Endothelial cell of umbilical vein (primary cell): ENCODE measurements at regions not wholly inside any gene's neighbourhood (a gene's known extent, or its start where the extent isn't known, plus 50 kb on each side); places are given as distances from the start of the nearest gene placed in this dataset.

Source experiments
- BruUV-seq: library from RNA; stranded (reverse); fragments of 400-500 nt; replicated peaks from 2 replicates; lab custom pipeline; 2021; lab: Mats Ljungman, UMichigan
- CTCF ChIA-PET: fragments of 300-600, 350-600 bp; sonication (Branson Sonifier 250); formaldehyde crosslinking; loops from one replicate; lab custom pipeline; 2021; ENCODE audit warnings: antibody characterized with exemption, inconsistent platforms; lab: Charles Lee
- POLR2A ChIA-PET: fragments of 300-600, 350-600 bp; sonication (Branson Sonifier 250); formaldehyde crosslinking; loops from one replicate; lab custom pipeline; 2021; ENCODE audit warnings: antibody characterized with exemption, inconsistent platforms; lab: Charles Lee
- DNase-seq: peaks from one replicate; pipeline ENCODE4 v3.0.0-alpha.2; 2011; ENCODE audit warnings: low read depth, low spot score
- FAIRE-seq: peaks from 2 replicates; lab custom pipeline; 2011; peaks lifted over from hg19 to GRCh38; lab: Jason Lieb, UNC
- H2AFZ ChIP-seq: 2 replicates; pipeline ENCODE4 v1.6.0; 2012; ENCODE audit warnings: low read depth, low read length, control low read depth, inconsistent platforms
- H3K27ac ChIP-seq: 2 replicates; pipeline ENCODE4 v1.5.1; 2011; ENCODE audit warnings: low read depth, mild to moderate bottlenecking, control low read depth, low read length, moderate library complexity; ENCODE audit not compliant: insufficient read depth
- H3K27me3 ChIP-seq, 2 experiments: 2 replicates each; pipeline versions ENCODE4 v1.6.0 to v1.6.1; 2011; ENCODE audit warnings: low read length in 2 of 2, mixed read lengths in 1 of 2; ENCODE audit not compliant: control insufficient read depth in 2 of 2, insufficient read depth in 2 of 2
- H3K36me3 ChIP-seq, 2 experiments: 2 replicates in 1 of 2; 3 replicates in 1 of 2; pipeline ENCODE4 v1.5.1; 2011; ENCODE audit warnings: low read length in 2 of 2, mild to moderate bottlenecking in 1 of 2, moderate library complexity in 1 of 2; ENCODE audit not compliant: control insufficient read depth in 2 of 2, insufficient read depth in 2 of 2; ENCODE audit errors: extremely low read depth in 1 of 2
- H3K4me1 ChIP-seq: 3 replicates; pipeline ENCODE4 v1.5.1; 2011; ENCODE audit warnings: mild to moderate bottlenecking, low read length; ENCODE audit not compliant: control insufficient read depth, insufficient read depth; ENCODE audit errors: extremely low read depth
- H3K4me2 ChIP-seq: 2 replicates; pipeline ENCODE4 v1.6.1; 2011; ENCODE audit warnings: low read length, control low read depth, mixed read lengths; ENCODE audit not compliant: insufficient read depth
- H3K4me3 ChIP-seq, 3 experiments: fragments of 200-600 bp in 1 of 3; sonication (generic), shearing (Covaris generic) in 1 of 3; replicated peaks in 1 of 3; 2 replicates each; pipeline ENCODE4 v1.5.1; 2011 to 2016; ENCODE audit warnings: control low read depth in 3 of 3, low read length in 3 of 3, mild to moderate bottlenecking in 2 of 3, inconsistent platforms in 1 of 3, low read depth in 1 of 3, moderate library complexity in 1 of 3; ENCODE audit not compliant: insufficient read depth in 1 of 3
- H3K79me2 ChIP-seq: 2 replicates; pipeline ENCODE4 v1.6.0; 2012; ENCODE audit warnings: low read length, inconsistent platforms; ENCODE audit not compliant: control insufficient read depth, insufficient read depth
- H3K9ac ChIP-seq: replicated peaks from 2 replicates; pipeline ENCODE3; 2011; ENCODE audit warnings: low read length, control low read depth; ENCODE audit not compliant: insufficient read depth; ENCODE audit errors: extremely low read depth
- H3K9me1 ChIP-seq: replicated peaks from 3 replicates; pipeline ENCODE4 v1.6.0; 2011; ENCODE audit warnings: mild to moderate bottlenecking, low read length; ENCODE audit not compliant: control insufficient read depth, insufficient read depth; ENCODE audit errors: extremely low read depth
- H3K9me3 ChIP-seq: replicated peaks from 2 replicates; pipeline ENCODE4 v1.5.1; 2012; ENCODE audit warnings: low read length, inconsistent platforms; ENCODE audit not compliant: control insufficient read depth, insufficient read depth
- H4K20me1 ChIP-seq: replicated peaks from 2 replicates; pipeline ENCODE3; 2011; ENCODE audit warnings: mild to moderate bottlenecking, low read length; ENCODE audit not compliant: control insufficient read depth, insufficient read depth; ENCODE audit errors: extremely low read depth
- EZH2 ChIP-seq: IDR thresholded peaks from 2 replicates; pipeline ENCODE4 v1.6.1; 2012; ENCODE audit warnings: borderline replicate concordance, low read depth, mild to moderate bottlenecking, moderate library complexity, low read length, inconsistent platforms; ENCODE audit not compliant: severe bottlenecking
- FOS ChIP-seq: IDR thresholded peaks from 2 replicates; pipeline ENCODE4 v1.6.1; 2011; ENCODE audit warnings: mild to moderate bottlenecking, low read length, moderate library complexity, borderline replicate concordance; ENCODE audit not compliant: insufficient read depth
- GATA2 ChIP-seq: IDR thresholded peaks from 2 replicates; pipeline ENCODE4 v1.7.0; 2011; ENCODE audit warnings: low read depth, mild to moderate bottlenecking, moderate library complexity, mixed read lengths, low read length; ENCODE audit not compliant: insufficient read length, insufficient read depth
- JUN ChIP-seq: IDR thresholded peaks from 2 replicates; pipeline ENCODE4 v1.6.1; 2011; ENCODE audit warnings: borderline replicate concordance, low read depth; ENCODE audit not compliant: insufficient read length, insufficient read depth
- MYC ChIP-seq: IDR thresholded peaks from one replicate; pipeline ENCODE4 v1.6.1; 2011; ENCODE audit warnings: mild to moderate bottlenecking, low read depth, low read length
- POLR2A ChIP-seq: IDR thresholded peaks from 2 replicates; pipeline ENCODE4 v1.6.1; 2012; ENCODE audit warnings: low read depth, mild to moderate bottlenecking, control low read depth, low read length
- POLR2AphosphoS5 ChIP-seq: IDR thresholded peaks from 2 replicates; pipeline ENCODE4 v1.6.1; 2012; ENCODE audit warnings: low read depth, mild to moderate bottlenecking, control low read depth, low read length, moderate library complexity; ENCODE audit not compliant: insufficient read depth
- dilution Hi-C: fragments of 300-500 bp; cut with MboI; formaldehyde crosslinking; loops from one replicate; pipeline ENCODE4 v1.15.0; 2019; ENCODE audit warnings: low sequenced_read_pairs; ENCODE audit not compliant: extremely low pct_ligation_motif_present
- intact Hi-C: fragments of 100-400 bp; cut with micrococcal nuclease; formaldehyde crosslinking; loops from one replicate; pipeline ENCODE4 v1.10.0; 2022
- TF ChIP-seq, protein P1 (sequence below), 2 donors: IDR thresholded peaks; 1 replicate in 1 of 2; 2 replicates in 1 of 2; pipeline ENCODE4 v1.5.1; 2011; ENCODE audit warnings: low read length in 2 of 2, mild to moderate bottlenecking in 2 of 2, moderate library complexity in 2 of 2, control low read depth in 1 of 2, inconsistent platforms in 1 of 2, low read depth in 1 of 2; ENCODE audit not compliant: insufficient read depth in 1 of 2; ENCODE audit errors: extremely low read depth in 1 of 2
- TF ChIP-seq, protein P2 (sequence below): IDR thresholded peaks from 2 replicates; pipeline ENCODE4 v1.6.1; 2011; ENCODE audit not compliant: insufficient read depth, insufficient read length

DNA sequence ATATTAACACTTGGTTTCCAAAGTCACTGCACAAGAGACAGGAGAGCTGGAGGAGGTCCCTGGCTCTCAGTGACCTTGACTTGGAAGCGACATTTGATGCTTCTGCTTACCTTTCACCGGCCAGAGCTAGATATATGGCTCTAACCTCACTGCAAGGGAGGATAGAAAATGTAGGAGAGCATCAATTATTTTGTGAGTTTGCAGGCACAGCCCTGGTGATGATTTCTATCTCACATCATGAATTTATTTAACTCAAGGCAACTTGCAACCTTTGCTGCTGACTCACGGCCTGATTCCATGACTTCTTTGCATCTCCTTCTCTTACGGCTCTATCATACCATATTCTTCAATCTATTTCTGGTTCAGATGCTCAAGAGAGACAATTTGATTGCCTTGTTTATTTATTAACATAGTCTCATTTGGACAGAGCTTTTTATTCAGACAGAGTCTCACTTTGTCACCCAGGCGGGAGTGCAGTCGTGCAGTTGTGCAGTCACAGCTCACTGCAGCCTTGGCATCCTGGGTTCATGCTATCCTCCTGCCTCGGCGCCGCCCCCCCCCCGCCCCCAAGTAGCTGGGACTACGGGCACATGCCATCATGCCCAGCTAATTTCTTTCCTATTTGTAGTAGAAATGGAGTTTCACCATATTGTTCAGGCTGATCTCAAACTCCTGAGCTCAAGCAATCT is 196.0 kb downstream of the REEP3 start:
- H3K9ac ChIP-seq = no peak overlapping the region
- BruUV-seq = no TSS peak
- no peaks in the 10 kb centered on the region for H4K20me1 ChIP-seq
- no peaks in the 10 kb centered on the region for H3K27me3 ChIP-seq
- no peak overlapping the region for H3K4me3 ChIP-seq
- no peak overlapping the region for H3K27ac ChIP-seq
- H3K9me1 ChIP-seq = no peaks in the 10 kb centered on the region
- CTCF ChIA-PET = interaction anchor here (0.9 to 9.6 kb wide), 6 partner anchors 46 to 551 kb away, joined by 3 to 275 read pairs (median 6); no protein-coding TSS in a partner anchor
- H3K79me2 ChIP-seq = no peaks in the 10 kb centered on the region
- no peak overlapping the region for H3K4me2 ChIP-seq
- dilution Hi-C loops (loop anchor here (25.0 kb wide), 1 partner anchor 505 kb away; no protein-coding TSS in a partner anchor), intact Hi-C loops (no loop called here)
- no peak overlapping the region for H2AFZ ChIP-seq
- no peak for DNase-seq
- H3K9me3 ChIP-seq = no peaks in the 10 kb centered on the region
- TF ChIP-seq, protein P1, sequence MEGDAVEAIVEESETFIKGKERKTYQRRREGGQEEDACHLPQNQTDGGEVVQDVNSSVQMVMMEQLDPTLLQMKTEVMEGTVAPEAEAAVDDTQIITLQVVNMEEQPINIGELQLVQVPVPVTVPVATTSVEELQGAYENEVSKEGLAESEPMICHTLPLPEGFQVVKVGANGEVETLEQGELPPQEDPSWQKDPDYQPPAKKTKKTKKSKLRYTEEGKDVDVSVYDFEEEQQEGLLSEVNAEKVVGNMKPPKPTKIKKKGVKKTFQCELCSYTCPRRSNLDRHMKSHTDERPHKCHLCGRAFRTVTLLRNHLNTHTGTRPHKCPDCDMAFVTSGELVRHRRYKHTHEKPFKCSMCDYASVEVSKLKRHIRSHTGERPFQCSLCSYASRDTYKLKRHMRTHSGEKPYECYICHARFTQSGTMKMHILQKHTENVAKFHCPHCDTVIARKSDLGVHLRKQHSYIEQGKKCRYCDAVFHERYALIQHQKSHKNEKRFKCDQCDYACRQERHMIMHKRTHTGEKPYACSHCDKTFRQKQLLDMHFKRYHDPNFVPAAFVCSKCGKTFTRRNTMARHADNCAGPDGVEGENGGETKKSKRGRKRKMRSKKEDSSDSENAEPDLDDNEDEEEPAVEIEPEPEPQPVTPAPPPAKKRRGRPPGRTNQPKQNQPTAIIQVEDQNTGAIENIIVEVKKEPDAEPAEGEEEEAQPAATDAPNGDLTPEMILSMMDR (IDR thresholded peaks at IDR 0.05; ENCODE audit: extremely low read depth in 1 of 2, insufficient read depth in 1 of 2, low read depth in 1 of 2, low read length in 2 of 2) = no peak
- TF ChIP-seq JUN (no peak), EZH2 (no peak), POLR2A (no peak), POLR2AphosphoS5 (no peak), MYC (no peak), FOS (no peak), GATA2 (no peak)
- TF ChIP-seq, protein P2, sequence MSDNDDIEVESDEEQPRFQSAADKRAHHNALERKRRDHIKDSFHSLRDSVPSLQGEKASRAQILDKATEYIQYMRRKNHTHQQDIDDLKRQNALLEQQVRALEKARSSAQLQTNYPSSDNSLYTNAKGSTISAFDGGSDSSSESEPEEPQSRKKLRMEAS = no peak
- POLR2A ChIA-PET = no interaction called here
- FAIRE-seq = no peak
- H3K36me3 ChIP-seq = no peaks in the 10 kb centered on the region
- H3K4me1 ChIP-seq = peaks cover 28% of the 10 kb centered on the region
